PC-3 (cell line): ENCODE measurements at regions not wholly inside any gene's neighbourhood (a gene's known extent, or its start where the extent isn't known, plus 50 kb on each side); places are given as distances from the start of the nearest gene placed in this dataset.

Source experiments
- ATAC-seq: fragments of 200-7000 bp; cut with Tn5 transposase; 2 replicates; pipeline ENCODE4 v1.9.1; 2020; ENCODE audit warnings: mild to moderate bottlenecking, moderate library complexity
- BruUV-seq: library from RNA; stranded (reverse); fragments of 400-500 nt; replicated peaks from 2 replicates; lab custom pipeline; 2021; lab: Mats Ljungman, UMichigan
- CTCF ChIA-PET: fragments of 300-600 bp; sonication (Branson Sonifier 250); formaldehyde crosslinking; loops from one replicate; lab custom pipeline; 2022; ENCODE audit warnings: antibody characterized with exemption; lab: Charles Lee
- POLR2A ChIA-PET: fragments of 300-600 bp; sonication (Branson Sonifier 250); formaldehyde crosslinking; loops from one replicate; lab custom pipeline; 2022; ENCODE audit warnings: antibody characterized with exemption; ENCODE audit not compliant: unreplicated experiment; lab: Charles Lee
- DNase-seq: peaks from one replicate; pipeline ENCODE4 v3.0.0-alpha.2; 2015
- H2AFZ ChIP-seq: fragments of 300-600 bp; sonication (generic); 2 replicates; pipeline ENCODE4 v1.6.0; 2016; ENCODE audit warnings: antibody characterized with exemption, low read length
- H3F3A ChIP-seq: fragments of 300-600 bp; sonication (generic); one replicate; pipeline ENCODE4 v1.6.0; 2017; ENCODE audit warnings: antibody characterized with exemption, low read length, control low read depth, mild to moderate bottlenecking; ENCODE audit not compliant: unreplicated experiment
- H3K27ac ChIP-seq: fragments of 300-600 bp; sonication (generic); 2 replicates; pipeline ENCODE4 v1.5.1; 2016; ENCODE audit warnings: mild to moderate bottlenecking, low read length
- H3K27me3 ChIP-seq: fragments of 300-600 bp; sonication (generic); 2 replicates; pipeline ENCODE4 v1.6.1; 2016; ENCODE audit warnings: low read length, mixed read lengths
- H3K36me3 ChIP-seq: fragments of 300-600 bp; sonication (generic); 2 replicates; pipeline ENCODE4 v1.6.1; 2016; ENCODE audit warnings: low read depth, mixed run types, low read length, mixed read lengths
- H3K4me1 ChIP-seq: fragments of 300-600 bp; sonication (generic); 2 replicates; pipeline ENCODE4 v1.5.1; 2016; ENCODE audit warnings: low read length; ENCODE audit not compliant: insufficient read depth
- H3K4me2 ChIP-seq: fragments of 300-600 bp; sonication (generic); 2 replicates; pipeline ENCODE4 v1.6.0; 2016; ENCODE audit warnings: low read length
- H3K4me3 ChIP-seq: fragments of 300-600 bp; sonication (generic); 2 replicates; pipeline ENCODE4 v1.5.1; 2016; ENCODE audit warnings: mild to moderate bottlenecking, low read length, mixed read lengths
- H3K79me2 ChIP-seq: fragments of 300-600 bp; sonication (generic); 2 replicates; pipeline ENCODE4 v1.6.1; 2017; ENCODE audit warnings: low read length, mixed read lengths
- H3K9ac ChIP-seq: fragments of 300-600 bp; sonication (generic); 2 replicates; pipeline ENCODE4 v1.6.0; 2016; ENCODE audit warnings: mild to moderate bottlenecking, low read length
- H3K9me2 ChIP-seq: fragments of 300-600 bp; sonication (generic); replicated peaks from 2 replicates; pipeline ENCODE4 v1.6.1; 2016; ENCODE audit warnings: mixed run types, low read length, mixed read lengths
- H3K9me3 ChIP-seq: fragments of 300-600 bp; sonication (generic); 2 replicates; pipeline ENCODE4 v1.6.1; 2016; ENCODE audit warnings: low read length, mixed read lengths
- H4K20me1 ChIP-seq: fragments of 300-600 bp; sonication (generic); 2 replicates; pipeline ENCODE4 v1.6.1; 2016; ENCODE audit warnings: low read length, mixed read lengths
- EZH2 ChIP-seq: fragments of 300-600 bp; sonication (generic); IDR thresholded peaks from one replicate; pipeline ENCODE4 v1.6.1; 2017; ENCODE audit warnings: antibody characterized with exemption, mild to moderate bottlenecking, low read length; ENCODE audit not compliant: unreplicated experiment
- EZH2phosphoT487 ChIP-seq: fragments of 300-600 bp; sonication (generic); IDR thresholded peaks from 2 replicates; pipeline ENCODE4 v1.6.1; 2018; ENCODE audit warnings: mild to moderate bottlenecking, antibody characterized with exemption, low read length, borderline replicate concordance
- intact Hi-C: fragments of 100-400 bp; cut with micrococcal nuclease; formaldehyde crosslinking; loops from 2 replicates; pipeline ENCODE4 v1.9.0; 2023
- TF ChIP-seq, protein P1 (sequence below): fragments of 300-600 bp; sonication (generic); conservative IDR thresholded peaks from 2 replicates; pipeline ENCODE4 v1.5.1; 2017; ENCODE audit warnings: antibody characterized with exemption, low read depth, mild to moderate bottlenecking, low read length

- intact Hi-C loops = no loop called here
- ATAC-seq = no peak
- no peaks in the 10 kb centered on the region for H3K9me3 ChIP-seq
- no peak for DNase-seq
- H3K4me1 ChIP-seq = no peaks in the 10 kb centered on the region
- H4K20me1 ChIP-seq = no peaks in the 10 kb centered on the region
- H3K79me2 ChIP-seq = no peaks in the 10 kb centered on the region
- ChIA-PET CTCF (no interaction called here), POLR2A (no interaction called here)
- no peak overlapping the region for H3K9ac ChIP-seq
- no peaks in the 10 kb centered on the region for H3K36me3 ChIP-seq
- no peak overlapping the region for H2AFZ ChIP-seq
- H3K27ac ChIP-seq = no peak overlapping the region
- H3K4me2 ChIP-seq = no peak overlapping the region
- BruUV-seq = no TSS peak
- H3K4me3 ChIP-seq = no peak overlapping the region
- no peak for TF ChIP-seq EZH2phosphoT487
- TF ChIP-seq, protein P1, sequence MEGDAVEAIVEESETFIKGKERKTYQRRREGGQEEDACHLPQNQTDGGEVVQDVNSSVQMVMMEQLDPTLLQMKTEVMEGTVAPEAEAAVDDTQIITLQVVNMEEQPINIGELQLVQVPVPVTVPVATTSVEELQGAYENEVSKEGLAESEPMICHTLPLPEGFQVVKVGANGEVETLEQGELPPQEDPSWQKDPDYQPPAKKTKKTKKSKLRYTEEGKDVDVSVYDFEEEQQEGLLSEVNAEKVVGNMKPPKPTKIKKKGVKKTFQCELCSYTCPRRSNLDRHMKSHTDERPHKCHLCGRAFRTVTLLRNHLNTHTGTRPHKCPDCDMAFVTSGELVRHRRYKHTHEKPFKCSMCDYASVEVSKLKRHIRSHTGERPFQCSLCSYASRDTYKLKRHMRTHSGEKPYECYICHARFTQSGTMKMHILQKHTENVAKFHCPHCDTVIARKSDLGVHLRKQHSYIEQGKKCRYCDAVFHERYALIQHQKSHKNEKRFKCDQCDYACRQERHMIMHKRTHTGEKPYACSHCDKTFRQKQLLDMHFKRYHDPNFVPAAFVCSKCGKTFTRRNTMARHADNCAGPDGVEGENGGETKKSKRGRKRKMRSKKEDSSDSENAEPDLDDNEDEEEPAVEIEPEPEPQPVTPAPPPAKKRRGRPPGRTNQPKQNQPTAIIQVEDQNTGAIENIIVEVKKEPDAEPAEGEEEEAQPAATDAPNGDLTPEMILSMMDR = no peak
- TF ChIP-seq EZH2 = no peak
- H3F3A ChIP-seq = no peaks in the 10 kb centered on the region
- no peaks in the 10 kb centered on the region for H3K9me2 ChIP-seq
- no peaks in the 10 kb centered on the region for H3K27me3 ChIP-seq
Observed at GRCh38 chr18:70643812-70644211, 355.0 kb downstream of the SOCS6 start.

- Histone ChIP-seq H3K79me2 (no peaks in the 10 kb centered on the region), H3K9me2 (no peaks in the 10 kb centered on the region), H3K27me3 (no peaks in the 10 kb centered on the region), H3K4me1 (no peaks in the 10 kb centered on the region), H3K9me3 (no peaks in the 10 kb centered on the region), H3K9ac (no peak overlapping the region), H3F3A (no peaks in the 10 kb centered on the region), H3K36me3 (no peaks in the 10 kb centered on the region), H4K20me1 (no peaks in the 10 kb centered on the region), H2AFZ (no peak overlapping the region), H3K27ac (no peak overlapping the region), H3K4me3 (no peak overlapping the region), H3K4me2 (no peak overlapping the region)
- intact Hi-C loops = no loop called here
- BruUV-seq = no TSS peak
- ChIA-PET CTCF (no interaction called here), POLR2A (no interaction called here)
- DNase-seq (no peak), ATAC-seq (no peak)
- TF ChIP-seq, protein P1 = no peak
- TF ChIP-seq EZH2 (no peak), EZH2phosphoT487 (no peak)
Observed at GRCh38 chr18:70641156-70641775, 352.4 kb downstream of the SOCS6 start.

GRCh38 chr18:70640336-70640887 is 351.6 kb downstream of the SOCS6 start:
- Histone ChIP-seq H3K4me1 (no peaks in the 10 kb centered on the region), H3K27ac (no peak overlapping the region), H3K79me2 (no peaks in the 10 kb centered on the region), H3K4me3 (no peak overlapping the region), H4K20me1 (no peaks in the 10 kb centered on the region), H3F3A (no peaks in the 10 kb centered on the region), H3K27me3 (no peaks in the 10 kb centered on the region), H2AFZ (no peak overlapping the region), H3K4me2 (no peak overlapping the region), H3K9me3 (no peaks in the 10 kb centered on the region), H3K36me3 (no peaks in the 10 kb centered on the region), H3K9ac (no peak overlapping the region), H3K9me2 (no peaks in the 10 kb centered on the region)
- no TSS peak for BruUV-seq
- ATAC-seq (no peak), DNase-seq (no peak)
- intact Hi-C loops = no loop called here
- TF ChIP-seq, protein P1 = no peak
- TF ChIP-seq EZH2phosphoT487 = no peak
- TF ChIP-seq EZH2 = no peak
- ChIA-PET POLR2A (no interaction called here), CTCF (no interaction called here)
